Hindlimb muscle (tissue), 1 donor: ENCODE measurements at regions not wholly inside any gene's neighbourhood (a gene's known extent, or its start where the extent isn't known, plus 50 kb on each side); places are given as distances from the start of the nearest gene placed in this dataset.
A peak's percentile ranks its signal among the peaks of the same experiment; 100 is the strongest.
"Not testable (repeated sequence)": the region's sequence is repeated elsewhere in the genome, so short reads cannot be mapped to it uniquely, and the experiment has no call there.

ENCODE experiments used
- DNase-seq: peaks from one replicate; pipeline ENCODE4 v3.0.0-alpha.2; 2013

DNA sequence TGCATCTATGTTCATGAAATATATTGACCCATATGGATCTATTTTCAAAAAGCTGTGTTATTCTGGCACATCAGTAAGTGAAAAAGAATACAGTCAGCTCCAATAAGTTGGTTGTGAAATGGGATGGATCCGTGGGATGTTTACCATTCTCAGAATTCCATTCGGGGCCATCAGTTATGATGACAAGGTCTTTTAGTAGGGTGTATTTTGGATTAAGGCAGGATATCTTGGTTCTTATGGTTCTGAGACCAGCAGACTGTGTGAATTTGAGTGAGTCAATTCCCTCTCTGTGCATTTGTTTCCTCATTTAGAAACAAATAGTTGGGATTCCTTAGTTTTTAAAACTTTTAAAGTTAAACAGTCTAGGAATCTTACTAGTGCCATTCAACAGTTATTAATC is 287.4 kb downstream of the CD109 start:
- no peak for DNase-seq

- DNase-seq: no peak
These were observed 284.1 kb downstream of the CD109 start for GRCh38 chr6:73980096-73980495.

DNA sequence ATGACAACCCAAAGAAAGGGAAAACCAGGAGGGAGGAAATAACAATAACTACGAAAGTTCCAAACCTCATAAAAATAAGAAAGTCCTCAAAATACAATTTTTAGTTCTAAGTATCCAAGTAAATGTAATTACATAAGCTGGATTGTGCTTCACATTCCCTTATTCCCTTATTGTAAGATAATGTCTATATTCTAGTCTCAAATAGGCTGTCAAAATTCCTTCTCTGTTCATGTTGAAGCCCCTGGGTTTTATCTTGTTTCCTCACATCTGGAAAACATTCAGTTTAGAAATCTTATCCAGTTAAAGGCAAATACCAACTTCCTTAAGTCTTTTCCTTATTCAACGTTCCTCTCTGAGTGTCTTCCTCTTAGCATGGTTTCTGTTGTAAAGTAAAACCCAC is 282.3 kb downstream of the CD109 start:
- DNase-seq: no peak

- DNase-seq: not testable (repeated sequence)
These were observed 276.5 kb downstream of the CD109 start for GRCh38 chr6:73972518-73972917.

- peak; percentile 78 for DNase-seq
These were observed 274.3 kb downstream of the CD109 start for GRCh38 chr6:73969971-73970970.

DNA sequence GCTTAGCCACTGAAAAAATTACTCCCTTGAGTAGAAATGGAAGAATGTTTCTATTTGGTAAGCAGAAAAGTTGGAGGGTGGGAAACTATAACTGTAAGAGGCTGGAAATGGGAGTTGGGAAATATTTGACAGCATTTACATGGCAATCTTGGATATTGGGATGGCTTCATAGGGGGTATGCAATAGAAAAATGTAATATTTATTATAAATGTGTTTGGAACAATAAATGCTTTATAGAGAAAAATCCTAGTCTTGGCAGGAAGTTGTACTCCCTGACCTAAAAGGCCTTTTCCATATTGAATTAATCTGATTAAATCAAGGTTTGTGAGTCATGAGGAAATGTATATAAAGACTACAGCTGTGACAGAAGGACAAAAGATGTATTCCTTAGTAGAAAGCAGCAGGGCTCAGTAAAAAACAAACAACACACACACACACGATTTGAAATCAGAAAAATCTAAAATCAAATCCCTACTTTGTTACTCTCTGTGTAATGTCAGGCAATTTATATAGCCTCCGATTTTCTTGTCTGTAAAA is 272.3 kb downstream of the CD109 start:
- no peak for DNase-seq

DNA sequence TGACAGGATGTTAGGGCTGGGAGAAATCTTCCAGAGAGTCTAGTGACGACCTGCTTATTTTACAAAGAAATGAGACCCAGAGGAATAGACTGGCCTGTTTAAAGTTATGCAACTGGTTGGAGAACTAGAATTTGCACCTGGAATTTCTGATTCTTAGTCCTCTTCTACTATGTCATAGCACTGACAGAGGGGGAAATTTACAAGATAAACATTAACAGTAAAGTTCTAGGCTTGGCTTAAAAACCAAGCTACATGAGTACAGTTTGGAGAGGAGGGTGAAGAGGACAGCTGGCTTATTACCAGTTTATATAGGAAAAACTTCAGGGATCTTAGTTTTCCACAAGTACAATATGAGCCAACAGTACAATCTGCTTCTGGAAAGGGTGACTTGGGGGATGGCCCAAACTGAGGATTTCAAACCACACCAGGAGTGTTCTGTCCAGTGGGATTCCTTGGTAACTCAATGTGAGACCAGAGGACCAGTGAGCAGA is 269.6 kb downstream of the CD109 start:
- DNase-seq: no peak

GRCh38 chr6:73964241-73964854 is 268.3 kb downstream of the CD109 start:
- DNase-seq: no peak

DNA sequence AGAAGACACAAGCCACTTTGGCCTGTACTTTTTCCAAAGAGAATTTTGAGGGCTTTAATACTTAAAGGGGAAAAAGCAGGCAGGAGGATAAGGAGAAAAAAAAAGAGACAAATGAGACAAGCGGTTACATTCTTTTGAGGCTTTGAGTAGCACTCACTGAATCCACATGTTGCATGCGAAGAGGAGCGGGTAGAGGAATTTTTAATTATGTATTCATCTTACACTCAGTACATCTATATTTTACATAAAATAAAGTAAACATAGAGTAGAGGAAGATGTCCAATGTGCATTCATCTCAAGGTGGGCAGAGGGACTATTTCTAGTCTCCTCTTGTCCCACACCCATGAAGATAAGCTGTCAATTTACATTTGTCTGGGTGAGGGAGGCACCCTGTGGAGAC is 266.9 kb downstream of the CD109 start:
- DNase-seq: no peak

- no peak for DNase-seq
These were observed 260.3 kb downstream of the CD109 start for GRCh38 chr6:73956305-73956704.

DNA sequence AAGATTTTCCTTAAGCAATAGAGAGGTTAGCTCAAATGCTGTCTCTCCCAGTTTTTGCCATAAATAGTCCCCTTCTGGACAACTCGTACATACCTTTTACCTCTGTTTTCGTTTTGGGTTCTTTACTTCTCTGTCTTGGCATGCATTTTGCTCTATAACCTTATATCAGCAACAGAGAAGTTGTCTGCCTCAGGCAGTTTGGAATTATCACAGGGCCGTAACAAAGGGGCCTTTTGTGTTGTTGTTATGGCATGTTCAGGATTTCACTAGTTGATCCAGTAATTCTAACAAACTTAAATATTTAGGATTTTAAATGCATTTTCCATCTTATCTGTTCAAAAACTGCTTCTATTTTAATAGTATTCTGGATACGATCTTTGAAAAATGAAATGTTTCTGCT is 259.8 kb downstream of the CD109 start:
- DNase-seq: no peak

- DNase-seq: no peak
These were observed 258.9 kb downstream of the CD109 start for GRCh38 chr6:73954881-73955280.

- no peak for DNase-seq
These were observed 255.2 kb downstream of the CD109 start for GRCh38 chr6:73951183-73951582.

DNA sequence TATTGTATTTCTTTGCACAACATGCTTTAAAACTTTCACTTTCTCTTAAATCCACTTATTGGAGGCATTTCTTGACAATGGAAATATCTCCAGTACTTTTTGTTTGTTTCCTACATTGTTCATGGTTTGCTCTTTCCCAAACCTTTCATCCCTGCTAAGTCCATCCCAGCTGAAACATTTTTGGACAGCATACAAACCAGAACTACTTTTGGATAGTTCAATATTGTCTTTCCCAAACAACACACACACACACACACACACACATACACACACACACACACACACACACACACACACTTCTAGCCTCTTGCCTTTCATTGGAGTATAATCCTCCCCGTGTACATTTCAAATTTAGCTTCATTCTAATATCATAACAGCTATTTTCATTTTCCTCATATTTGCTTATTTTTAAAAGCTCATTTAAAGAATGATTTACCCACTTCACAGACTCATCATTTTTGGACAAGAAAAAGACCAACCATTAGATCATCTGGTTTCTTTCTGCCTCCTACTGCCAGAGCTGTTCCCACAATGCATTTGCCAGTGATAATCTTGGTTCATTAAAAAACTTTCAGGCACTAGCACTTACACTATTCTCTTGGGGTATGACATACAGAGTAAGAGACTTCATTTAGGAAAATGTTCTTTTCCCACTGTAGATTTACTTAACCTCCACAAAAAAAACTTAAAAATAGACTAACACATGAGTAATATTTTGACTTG is 248.1 kb downstream of the CD109 start:
- DNase-seq: peak; percentile 48

- DNase-seq: no peak
These were observed 247.4 kb downstream of the CD109 start for GRCh38 chr6:73943411-73943810.

DNA sequence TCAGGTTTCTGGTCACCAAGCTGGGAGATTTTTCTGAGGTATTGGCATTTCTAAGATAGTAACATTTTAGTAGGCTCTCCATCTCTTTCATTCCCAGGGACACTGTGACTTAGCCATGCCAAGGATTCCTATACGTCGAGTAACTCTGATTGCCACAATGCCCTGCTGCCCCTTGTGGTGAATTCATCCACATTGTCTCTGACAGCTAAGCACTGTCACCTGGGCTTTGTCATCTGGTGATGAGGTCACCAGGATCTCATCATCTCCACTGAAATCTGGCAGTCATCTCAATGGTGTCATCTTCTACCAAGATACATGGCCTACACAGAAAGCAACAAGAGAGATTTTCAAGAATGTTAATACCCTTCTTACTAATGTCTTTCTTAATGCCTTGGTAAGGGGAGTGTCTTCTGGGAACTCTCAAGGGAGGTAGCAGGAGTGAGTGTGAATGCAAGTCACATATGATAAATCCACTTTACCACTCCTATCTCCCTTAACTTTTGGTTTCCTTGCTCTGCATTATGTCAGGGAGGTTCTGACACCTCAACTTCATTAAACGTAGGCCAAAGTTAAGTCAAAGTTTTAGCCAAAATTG is 246.7 kb downstream of the CD109 start:
- DNase-seq: no peak

- DNase-seq: no peak
These were observed 245.9 kb downstream of the CD109 start for GRCh38 chr6:73941892-73942291.

DNA sequence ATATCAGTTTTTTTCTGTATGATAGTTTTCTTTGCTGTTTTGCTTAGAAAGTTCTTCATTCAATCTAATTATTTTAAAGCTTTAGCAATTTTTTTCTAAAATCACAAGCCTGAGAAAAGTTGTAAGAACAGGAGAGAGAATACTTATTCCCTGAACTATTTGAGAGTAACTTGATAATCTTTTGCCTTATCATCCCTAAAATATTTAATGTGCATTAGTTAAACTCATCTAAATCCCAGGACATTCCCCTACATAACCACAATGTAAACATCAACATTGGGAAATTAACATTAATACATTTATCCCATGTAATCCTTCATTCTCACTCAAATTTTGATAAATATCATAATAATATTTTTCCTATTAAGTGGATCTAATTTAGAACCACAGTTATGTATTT is 241.8 kb downstream of the CD109 start:
- DNase-seq: no peak

GRCh38 chr6:73932866-73933265 is 236.9 kb downstream of the CD109 start:
- DNase-seq: no peak

GRCh38 chr6:73929405-73929804 is 233.4 kb downstream of the CD109 start:
- no peak for DNase-seq

DNA sequence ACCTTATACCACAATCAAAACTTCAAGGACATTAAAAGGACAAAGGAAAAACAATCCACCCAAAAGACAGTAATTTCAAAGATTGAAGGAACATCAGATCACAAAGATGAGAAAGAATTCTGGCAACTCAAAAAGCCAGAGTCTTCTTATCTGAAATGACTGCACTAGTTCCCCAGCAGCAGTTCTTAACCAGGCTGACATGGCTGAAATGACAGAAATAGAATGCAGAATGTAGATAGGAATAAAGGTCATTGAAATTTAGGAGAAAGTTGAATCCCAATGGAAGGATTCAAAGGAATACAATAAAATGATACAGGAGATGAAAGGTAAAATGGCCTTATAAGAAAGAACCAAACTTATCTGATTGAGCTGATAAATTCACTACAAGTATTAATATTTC is 231.4 kb downstream of the CD109 start:
- no peak for DNase-seq

GRCh38 chr6:73925703-73926102 is 229.7 kb downstream of the CD109 start:
- DNase-seq: not testable (repeated sequence)
